ENCODE measurements at regions not wholly inside any gene's neighbourhood (a gene's known extent, or its start where the extent isn't known, plus 50 kb on each side); places are given as distances from the start of the nearest gene placed in this dataset.
A peak's percentile ranks its signal among the peaks of the same experiment; 100 is the strongest.

- TF ChIP-seq CTCF (IDR thresholded peaks at IDR 0.05; ENCODE audit: low read depth, low read length): no peak
- no peak for DNase-seq (ENCODE audit: low read depth in 2 of 2)
- no peak overlapping the region for H3K4me3 ChIP-seq (replicated peaks in 1 of 2; ENCODE audit: low read depth in 2 of 2, low read length in 2 of 2)
Observed at GRCh38 chr3:13194285-13195209, 121.3 kb upstream of the IQSEC1 start.

GRCh38 chr3:13193320-13194284 lies 120.4 kb upstream of the IQSEC1 start:
- no peak for DNase-seq (ENCODE audit: low read depth in 2 of 2)
- no peak for TF ChIP-seq CTCF (IDR thresholded peaks at IDR 0.05; ENCODE audit: low read depth, low read length)
- no peak overlapping the region for H3K4me3 ChIP-seq (replicated peaks in 1 of 2; ENCODE audit: low read depth in 2 of 2, low read length in 2 of 2)

GRCh38 chr3:13192471-13193213 lies 119.4 kb upstream of the IQSEC1 start:
- DNase-seq (ENCODE audit: low read depth in 2 of 2): no peak
- H3K4me3 ChIP-seq (replicated peaks in 1 of 2; ENCODE audit: low read depth in 2 of 2, low read length in 2 of 2): no peak overlapping the region
- TF ChIP-seq CTCF (IDR thresholded peaks at IDR 0.05; ENCODE audit: low read depth, low read length): peak; percentile 26

GRCh38 chr3:13191016-13191415 lies 117.8 kb upstream of the IQSEC1 start:
- no peak for TF ChIP-seq CTCF (IDR thresholded peaks at IDR 0.05; ENCODE audit: low read depth, low read length)
- no peak for DNase-seq (ENCODE audit: low read depth in 2 of 2)
- H3K4me3 ChIP-seq (replicated peaks in 1 of 2; ENCODE audit: low read depth in 2 of 2, low read length in 2 of 2): no peak overlapping the region

- TF ChIP-seq CTCF (IDR thresholded peaks at IDR 0.05; ENCODE audit: low read depth, low read length): no peak
- no peak overlapping the region for H3K4me3 ChIP-seq (replicated peaks in 1 of 2; ENCODE audit: low read depth in 2 of 2, low read length in 2 of 2)
- no peak for DNase-seq (ENCODE audit: low read depth in 2 of 2)
Observed at GRCh38 chr3:13190378-13190765, 117.1 kb upstream of the IQSEC1 start.
